Ishikawa (cell line): ENCODE measurements at regions not wholly inside any gene's neighbourhood (a gene's known extent, or its start where the extent isn't known, plus 50 kb on each side); places are given as distances from the start of the nearest gene placed in this dataset.

Experiments
- CEBPB ChIP-seq: IDR thresholded peaks from 2 replicates; pipeline ENCODE4 v1.6.1; 2012
- CREB1 ChIP-seq: IDR thresholded peaks from 2 replicates; pipeline ENCODE4 v1.6.1; 2012; ENCODE audit warnings: low read depth
- EGR1 ChIP-seq: IDR thresholded peaks from 2 replicates; pipeline ENCODE4 v1.6.1; 2012
- EP300 ChIP-seq: IDR thresholded peaks from 2 replicates; pipeline ENCODE4 v1.6.1; 2012; ENCODE audit warnings: borderline replicate concordance
- FOXM1 ChIP-seq: IDR thresholded peaks from 2 replicates; pipeline ENCODE4 v1.6.1; 2012; ENCODE audit warnings: low read depth, borderline replicate concordance
- NFIC ChIP-seq: IDR thresholded peaks from 2 replicates; pipeline ENCODE4 v1.6.1; 2012
- RAD21 ChIP-seq: IDR thresholded peaks from 2 replicates; pipeline ENCODE4 v1.6.1; 2012; ENCODE audit warnings: low read depth
- TAF1 ChIP-seq: IDR thresholded peaks from 2 replicates; pipeline ENCODE4 v1.6.1; 2012; ENCODE audit warnings: low read depth, mild to moderate bottlenecking
- TCF12 ChIP-seq: IDR thresholded peaks from 2 replicates; pipeline ENCODE4 v1.6.1; 2012; ENCODE audit warnings: low read depth
- TEAD4 ChIP-seq: IDR thresholded peaks from 2 replicates; pipeline ENCODE4 v1.6.1; 2012
- YY1 ChIP-seq: IDR thresholded peaks from 2 replicates; pipeline ENCODE4 v1.6.1; 2012; ENCODE audit warnings: low read depth
- ZBTB7A ChIP-seq: IDR thresholded peaks from 2 replicates; pipeline ENCODE4 v1.6.1; 2012; ENCODE audit warnings: low read depth
- TF ChIP-seq, protein P1 (sequence below): IDR thresholded peaks from 2 replicates; pipeline ENCODE4 v1.6.1; 2012; ENCODE audit warnings: low read depth, mild to moderate bottlenecking
- TF ChIP-seq, protein P2 (sequence below): IDR thresholded peaks from 2 replicates; pipeline ENCODE4 v1.6.1; 2012
- TF ChIP-seq, protein P3 (sequence below): IDR thresholded peaks from 2 replicates; pipeline ENCODE4 v1.6.1; 2012

DNA sequence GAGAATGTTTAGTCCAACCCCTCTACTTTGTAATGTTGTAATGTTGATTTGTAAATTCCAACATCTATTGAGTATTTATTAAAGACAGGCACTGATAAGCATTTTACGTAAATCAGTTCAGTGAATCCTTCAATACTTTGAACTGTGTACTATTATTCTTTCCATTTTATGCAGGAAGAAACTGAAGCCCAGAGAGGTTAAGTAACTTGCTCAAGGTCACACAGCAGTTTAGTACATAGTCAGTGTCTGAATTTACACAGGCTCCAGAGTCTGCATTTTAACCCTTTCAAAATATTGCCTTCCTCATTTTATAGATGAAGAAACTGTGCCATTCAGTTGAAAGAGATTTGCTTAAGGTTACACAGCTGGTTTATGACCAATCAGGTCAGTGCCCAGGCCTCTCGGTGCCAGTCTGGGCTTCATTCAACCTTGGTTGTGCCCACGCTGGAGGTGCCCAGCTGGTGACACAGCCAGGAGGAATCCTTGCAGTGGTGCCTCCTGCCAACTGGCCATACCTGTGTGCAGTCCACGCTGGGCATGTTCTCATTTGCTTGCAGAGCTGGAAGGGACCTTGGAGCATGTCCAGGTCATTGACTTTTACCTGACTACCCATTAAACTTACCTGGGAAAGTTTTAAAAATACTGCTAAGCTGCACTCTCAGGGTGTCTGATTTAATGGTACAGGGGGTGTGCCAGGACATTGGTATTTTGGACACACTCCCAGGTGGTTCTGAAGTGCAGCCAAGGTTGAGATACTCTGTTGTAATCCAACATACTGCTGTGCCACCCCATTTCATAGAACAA is 74.3 kb upstream of the CYRIA start:
- TF ChIP-seq, protein P1, sequence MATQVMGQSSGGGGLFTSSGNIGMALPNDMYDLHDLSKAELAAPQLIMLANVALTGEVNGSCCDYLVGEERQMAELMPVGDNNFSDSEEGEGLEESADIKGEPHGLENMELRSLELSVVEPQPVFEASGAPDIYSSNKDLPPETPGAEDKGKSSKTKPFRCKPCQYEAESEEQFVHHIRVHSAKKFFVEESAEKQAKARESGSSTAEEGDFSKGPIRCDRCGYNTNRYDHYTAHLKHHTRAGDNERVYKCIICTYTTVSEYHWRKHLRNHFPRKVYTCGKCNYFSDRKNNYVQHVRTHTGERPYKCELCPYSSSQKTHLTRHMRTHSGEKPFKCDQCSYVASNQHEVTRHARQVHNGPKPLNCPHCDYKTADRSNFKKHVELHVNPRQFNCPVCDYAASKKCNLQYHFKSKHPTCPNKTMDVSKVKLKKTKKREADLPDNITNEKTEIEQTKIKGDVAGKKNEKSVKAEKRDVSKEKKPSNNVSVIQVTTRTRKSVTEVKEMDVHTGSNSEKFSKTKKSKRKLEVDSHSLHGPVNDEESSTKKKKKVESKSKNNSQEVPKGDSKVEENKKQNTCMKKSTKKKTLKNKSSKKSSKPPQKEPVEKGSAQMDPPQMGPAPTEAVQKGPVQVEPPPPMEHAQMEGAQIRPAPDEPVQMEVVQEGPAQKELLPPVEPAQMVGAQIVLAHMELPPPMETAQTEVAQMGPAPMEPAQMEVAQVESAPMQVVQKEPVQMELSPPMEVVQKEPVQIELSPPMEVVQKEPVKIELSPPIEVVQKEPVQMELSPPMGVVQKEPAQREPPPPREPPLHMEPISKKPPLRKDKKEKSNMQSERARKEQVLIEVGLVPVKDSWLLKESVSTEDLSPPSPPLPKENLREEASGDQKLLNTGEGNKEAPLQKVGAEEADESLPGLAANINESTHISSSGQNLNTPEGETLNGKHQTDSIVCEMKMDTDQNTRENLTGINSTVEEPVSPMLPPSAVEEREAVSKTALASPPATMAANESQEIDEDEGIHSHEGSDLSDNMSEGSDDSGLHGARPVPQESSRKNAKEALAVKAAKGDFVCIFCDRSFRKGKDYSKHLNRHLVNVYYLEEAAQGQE: no peak
- peak; percentile 68 for TF ChIP-seq CEBPB
- TF ChIP-seq, protein P2, sequence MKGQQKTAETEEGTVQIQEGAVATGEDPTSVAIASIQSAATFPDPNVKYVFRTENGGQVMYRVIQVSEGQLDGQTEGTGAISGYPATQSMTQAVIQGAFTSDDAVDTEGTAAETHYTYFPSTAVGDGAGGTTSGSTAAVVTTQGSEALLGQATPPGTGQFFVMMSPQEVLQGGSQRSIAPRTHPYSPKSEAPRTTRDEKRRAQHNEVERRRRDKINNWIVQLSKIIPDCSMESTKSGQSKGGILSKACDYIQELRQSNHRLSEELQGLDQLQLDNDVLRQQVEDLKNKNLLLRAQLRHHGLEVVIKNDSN: no peak
- no peak for TF ChIP-seq TAF1
- TF ChIP-seq NFIC: peak; percentile 93
- TF ChIP-seq YY1: 0 out of 2 replicates have a peak, but pooled peaks have one; percentile 18
- no peak for TF ChIP-seq CREB1
- TF ChIP-seq TEAD4: peak; percentile 86
- TF ChIP-seq ZBTB7A: no peak
- TF ChIP-seq EGR1: 0 out of 2 replicates have a peak, but pooled peaks have one; percentile 17
- TF ChIP-seq, protein P3, sequence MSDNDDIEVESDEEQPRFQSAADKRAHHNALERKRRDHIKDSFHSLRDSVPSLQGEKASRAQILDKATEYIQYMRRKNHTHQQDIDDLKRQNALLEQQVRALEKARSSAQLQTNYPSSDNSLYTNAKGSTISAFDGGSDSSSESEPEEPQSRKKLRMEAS: peak; percentile 58
- 0 out of 2 replicates have a peak, but pooled peaks have one; percentile 14 for TF ChIP-seq RAD21
- peak; percentile 18; the same call in 1 of the 2 replicates for TF ChIP-seq FOXM1
- peak; percentile 84; the same call in 1 of the 2 replicates for TF ChIP-seq EP300
- TF ChIP-seq TCF12: peak; percentile 90

DNA sequence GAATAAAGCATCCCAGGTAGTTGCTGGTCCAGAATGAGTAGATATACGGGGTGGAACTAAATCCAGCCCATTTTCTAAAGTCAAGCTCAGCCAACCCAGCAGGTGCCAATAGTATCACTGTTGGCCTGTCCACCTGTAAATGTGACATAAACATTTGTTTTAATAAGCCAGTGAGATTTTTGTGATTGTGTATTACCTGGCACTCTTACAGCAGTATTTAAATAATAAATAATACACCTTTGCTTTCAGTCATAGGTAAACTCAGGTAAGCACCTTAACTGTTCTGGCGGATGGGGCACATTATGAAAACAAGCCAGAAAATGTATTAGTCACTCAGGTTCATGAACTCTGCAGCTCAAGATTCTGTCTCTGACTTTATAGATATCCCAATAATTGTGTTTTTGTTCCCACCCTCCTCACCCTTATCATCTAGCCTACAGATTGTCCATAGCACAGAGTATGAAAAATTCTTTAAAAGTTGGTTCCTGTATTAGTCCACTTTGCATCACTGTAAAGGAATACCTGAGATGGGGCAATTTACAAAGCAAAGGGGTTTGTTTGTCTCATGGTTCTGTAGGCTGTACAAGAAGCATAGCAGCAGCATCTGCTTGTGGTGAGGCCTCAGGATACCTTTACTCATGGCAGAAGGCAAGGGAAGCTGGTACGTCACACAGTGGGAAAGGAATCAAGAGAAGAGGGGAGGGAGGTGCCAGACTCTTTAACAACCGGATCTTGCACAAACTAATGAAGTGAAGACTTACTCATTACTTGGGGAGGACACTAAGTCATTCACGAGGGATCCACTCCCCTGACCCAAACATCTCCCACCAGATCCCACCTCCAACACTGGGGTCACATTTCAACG is 73.0 kb upstream of the CYRIA start:
- TF ChIP-seq, protein P3: no peak
- TF ChIP-seq FOXM1: no peak
- TF ChIP-seq ZBTB7A: no peak
- TF ChIP-seq TEAD4: no peak
- TF ChIP-seq YY1: no peak
- TF ChIP-seq, protein P2: no peak

DNA sequence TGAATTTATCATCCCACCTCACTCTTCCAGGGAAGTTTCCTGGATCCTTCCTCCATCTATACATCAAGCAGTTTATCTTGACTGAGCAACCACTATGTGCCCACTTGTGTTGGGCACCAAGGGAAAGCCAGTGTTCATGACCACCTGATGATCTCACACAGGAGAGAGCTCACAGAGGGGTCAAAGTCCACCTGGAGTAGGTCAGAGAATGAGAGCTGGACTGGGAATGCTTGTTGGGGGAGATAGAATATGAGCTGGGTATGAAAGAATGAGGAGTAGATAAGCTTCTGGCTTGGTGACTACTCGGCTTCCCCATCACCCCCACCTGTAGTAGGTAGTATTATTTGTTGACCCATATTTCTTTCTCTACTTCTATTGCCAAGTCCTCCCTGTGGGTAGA is 72.2 kb upstream of the CYRIA start:
- TF ChIP-seq EP300: no peak
- no peak for TF ChIP-seq CEBPB
- TF ChIP-seq EGR1: no peak
- no peak for TF ChIP-seq TCF12
- TF ChIP-seq, protein P1: no peak
- no peak for TF ChIP-seq ZBTB7A
- TF ChIP-seq TEAD4: no peak
- TF ChIP-seq FOXM1: no peak

DNA sequence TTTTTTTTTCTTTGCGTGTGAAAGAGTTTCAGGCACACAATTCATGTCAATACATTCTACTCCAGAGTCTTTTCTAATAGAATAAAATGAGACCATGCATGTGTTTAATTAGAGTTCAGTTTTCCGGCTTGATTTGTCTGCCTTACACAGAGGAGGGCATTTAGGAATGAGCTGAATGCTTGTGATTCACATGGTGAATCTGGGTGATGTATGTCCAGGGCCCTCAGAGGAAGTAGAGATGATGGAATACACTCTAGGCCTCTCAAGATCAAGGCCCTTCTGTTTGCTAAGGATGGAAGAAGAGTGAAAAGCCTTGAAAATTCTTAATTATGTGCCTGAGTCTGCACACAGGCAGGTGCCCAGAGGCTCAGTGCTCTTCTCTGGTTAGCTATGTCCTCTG is 71.0 kb upstream of the CYRIA start:
- no peak for TF ChIP-seq YY1
- no peak for TF ChIP-seq CEBPB
- TF ChIP-seq RAD21: no peak
- TF ChIP-seq CREB1: no peak
- TF ChIP-seq EGR1: no peak
- TF ChIP-seq NFIC: no peak
- no peak for TF ChIP-seq EP300
- no peak for TF ChIP-seq FOXM1
- no peak for TF ChIP-seq ZBTB7A
- TF ChIP-seq TAF1: no peak
- TF ChIP-seq TCF12: no peak
- TF ChIP-seq, protein P1: no peak
- no peak for TF ChIP-seq TEAD4
- TF ChIP-seq, protein P2: no peak
- TF ChIP-seq, protein P3: no peak
